ENCODE measurements at regions not wholly inside any gene's neighbourhood (a gene's known extent, or its start where the extent isn't known, plus 50 kb on each side); places are given as distances from the start of the nearest gene placed in this dataset.

- Histone ChIP-seq H3K4me1 (replicated peaks in 1 of 2) (no peaks in the 10 kb centered on the region), H3K27ac (no peak overlapping the region), H3K4me3 (no peak overlapping the region)
- ATAC-seq (replicated peaks in 6 of 8), result no peak
- WGBS, 10 experiments, result 13 to 100% (median 90%) methylated on average over 2 to 4 of the region's 6 CpGs; no CpG with 5 or more reads in 3 of the 10 experiments
- in situ Hi-C loops (cut with MboI; ENCODE audit: low pct_unique_long_range_greater_than_20kb in 2 of 9, low sequenced_read_pairs in 9 of 9, unreplicated experiment in 9 of 9), result no loop called here
Measured at GRCh38 chr13:83935566-83935965, 53.3 kb upstream of the SLITRK1 start.

Measured in motor neuron (in vitro differentiated cells).